Panc1 (cell line): ENCODE measurements at regions not wholly inside any gene's neighbourhood (a gene's known extent, or its start where the extent isn't known, plus 50 kb on each side); places are given as distances from the start of the nearest gene placed in this dataset.

Experiments used
- ATAC-seq: fragments of 200-7000 bp; cut with Tn5 transposase; 2 replicates; pipeline ENCODE4 v1.9.1; 2020; ENCODE audit warnings: mild to moderate bottlenecking, moderate library complexity
- BruUV-seq: library from RNA; stranded (reverse); fragments of 400-500 nt; replicated peaks from 2 replicates; lab custom pipeline; 2021; lab: Mats Ljungman, UMichigan
- CTCF ChIA-PET: fragments of 300-600 bp; sonication (Branson Sonifier 250); formaldehyde crosslinking; loops from one replicate; lab custom pipeline; 2022; ENCODE audit warnings: antibody characterized with exemption; lab: Charles Lee
- POLR2A ChIA-PET: fragments of 300-600 bp; sonication (Branson Sonifier 250); formaldehyde crosslinking; loops from one replicate; lab custom pipeline; 2022; ENCODE audit warnings: antibody characterized with exemption; lab: Charles Lee
- DNase-seq: peaks from one replicate; pipeline ENCODE4 v3.0.0-alpha.2; 2010; ENCODE audit warnings: low read depth, low spot score
- H3K27ac ChIP-seq: 2 replicates; pipeline ENCODE4 v1.5.1; 2011; ENCODE audit warnings: mild to moderate bottlenecking, low read length, inconsistent platforms
- H3K27me3 ChIP-seq: fragments of 200-500 bp; sonication (Bioruptor generic); 2 replicates; pipeline ENCODE4 v1.6.0; 2014; ENCODE audit warnings: low read length, inconsistent platforms; ENCODE audit not compliant: control insufficient read depth, insufficient read depth
- H3K36me3 ChIP-seq: fragments of 200-500 bp; sonication (Bioruptor generic); 2 replicates; pipeline ENCODE4 v1.5.1; 2014; ENCODE audit warnings: inconsistent platforms, mild to moderate bottlenecking, low read length, moderate library complexity; ENCODE audit not compliant: control insufficient read depth, insufficient read depth
- H3K4me1 ChIP-seq: 2 replicates; pipeline ENCODE4 v1.5.1; 2011; ENCODE audit warnings: inconsistent platforms, mild to moderate bottlenecking, low read length, moderate library complexity; ENCODE audit not compliant: control insufficient read depth, insufficient read depth
- H3K4me3 ChIP-seq, 2 experiments: 2 replicates each; pipeline ENCODE4 v1.5.1; 2011 to 2012; ENCODE audit warnings: low read depth in 2 of 2, low read length in 2 of 2, mild to moderate bottlenecking in 2 of 2, inconsistent platforms in 1 of 2, moderate library complexity in 1 of 2
- H3K9me3 ChIP-seq: fragments of 200-500 bp; sonication (Bioruptor generic); 2 replicates; pipeline ENCODE4 v1.5.1; 2014; ENCODE audit warnings: low read depth, mild to moderate bottlenecking, inconsistent platforms, low read length, moderate library complexity; ENCODE audit not compliant: control insufficient read depth, insufficient read depth
- POLR2AphosphoS5 ChIP-seq: IDR thresholded peaks from 2 replicates; pipeline ENCODE4 v1.6.1; 2012; ENCODE audit warnings: mild to moderate bottlenecking, low read depth, low read length, moderate library complexity
- SIN3A ChIP-seq: IDR thresholded peaks from 2 replicates; pipeline ENCODE4 v1.6.1; 2012; ENCODE audit warnings: low read depth, mild to moderate bottlenecking, low read length, moderate library complexity, borderline replicate concordance; ENCODE audit not compliant: insufficient read depth
- TCF7L2 ChIP-seq: IDR thresholded peaks from 2 replicates; pipeline ENCODE4 v1.6.1; 2011; ENCODE audit warnings: mild to moderate bottlenecking, low read depth, low read length, inconsistent platforms
- in situ Hi-C: cut with HindIII; loops from 2 replicates; pipeline ENCODE4 v1.10.0; 2016; ENCODE audit warnings: low sequenced_read_pairs, low pct_unique_long_range_greater_than_20kb
- intact Hi-C: fragments of 100-400 bp; cut with micrococcal nuclease; formaldehyde crosslinking; loops from one replicate; pipeline ENCODE4 v1.10.0; 2022; ENCODE audit not compliant: unreplicated experiment
- TF ChIP-seq, protein P1 (sequence below), 2 experiments: IDR thresholded peaks; 2 replicates each; pipeline ENCODE4 v1.6.1; 2011 to 2012; ENCODE audit warnings: low read depth in 2 of 2, control low read depth in 1 of 2, low read length in 1 of 2, mild to moderate bottlenecking in 1 of 2, moderate library complexity in 1 of 2; ENCODE audit not compliant: insufficient read depth in 1 of 2
- TF ChIP-seq, protein P2 (sequence below): fragments of 450-650 bp; IDR thresholded peaks from 2 replicates; pipeline ENCODE4 v1.5.1; 2017; ENCODE audit warnings: mild to moderate bottlenecking

DNA sequence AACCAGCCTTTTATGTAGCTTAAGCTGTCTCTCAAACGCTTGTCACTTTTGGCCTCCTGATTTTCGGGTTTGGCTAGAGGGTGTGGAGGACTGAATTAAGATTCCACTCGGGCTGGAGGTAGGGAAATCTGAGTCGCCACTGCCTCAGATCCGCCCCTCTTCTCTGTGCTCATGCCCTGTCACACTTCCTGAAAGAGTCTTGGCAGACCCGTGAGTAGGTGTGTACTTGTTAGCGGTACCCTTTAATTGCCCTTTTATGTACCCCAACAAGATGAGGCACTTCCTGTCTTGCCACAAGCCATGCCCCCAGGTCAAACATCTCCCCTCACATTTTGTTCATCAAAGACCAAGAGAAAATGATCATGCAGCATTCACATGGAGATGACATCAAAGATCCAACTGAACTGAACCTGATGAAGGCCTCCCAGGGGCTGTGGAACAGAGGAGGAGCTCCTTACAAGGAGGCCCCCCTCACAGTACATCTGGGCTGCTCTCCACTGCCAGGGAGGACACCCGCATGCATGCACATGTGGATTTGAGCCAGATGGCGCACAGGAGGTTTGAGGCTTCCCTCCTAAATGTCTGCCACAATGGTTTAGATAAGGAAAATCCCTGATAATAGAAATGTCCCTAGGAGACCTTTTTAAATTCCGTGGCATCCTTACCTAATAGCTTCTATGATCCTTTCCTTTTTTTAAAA lies 86.5 kb upstream of the CDKN3 start:
- DNase-seq (no peak), ATAC-seq (no peak)
- Histone ChIP-seq H3K9me3 (no peaks in the 10 kb centered on the region), H3K4me1 (no peaks in the 10 kb centered on the region), H3K27me3 (no peaks in the 10 kb centered on the region), H3K4me3 (no peak overlapping the region), H3K36me3 (no peaks in the 10 kb centered on the region), H3K27ac (no peak overlapping the region)
- ChIA-PET POLR2A (no interaction called here), CTCF (no interaction called here)
- no TSS peak for BruUV-seq
- in situ Hi-C loops: no loop called here
- TF ChIP-seq POLR2AphosphoS5: no peak
- TF ChIP-seq, protein P1, sequence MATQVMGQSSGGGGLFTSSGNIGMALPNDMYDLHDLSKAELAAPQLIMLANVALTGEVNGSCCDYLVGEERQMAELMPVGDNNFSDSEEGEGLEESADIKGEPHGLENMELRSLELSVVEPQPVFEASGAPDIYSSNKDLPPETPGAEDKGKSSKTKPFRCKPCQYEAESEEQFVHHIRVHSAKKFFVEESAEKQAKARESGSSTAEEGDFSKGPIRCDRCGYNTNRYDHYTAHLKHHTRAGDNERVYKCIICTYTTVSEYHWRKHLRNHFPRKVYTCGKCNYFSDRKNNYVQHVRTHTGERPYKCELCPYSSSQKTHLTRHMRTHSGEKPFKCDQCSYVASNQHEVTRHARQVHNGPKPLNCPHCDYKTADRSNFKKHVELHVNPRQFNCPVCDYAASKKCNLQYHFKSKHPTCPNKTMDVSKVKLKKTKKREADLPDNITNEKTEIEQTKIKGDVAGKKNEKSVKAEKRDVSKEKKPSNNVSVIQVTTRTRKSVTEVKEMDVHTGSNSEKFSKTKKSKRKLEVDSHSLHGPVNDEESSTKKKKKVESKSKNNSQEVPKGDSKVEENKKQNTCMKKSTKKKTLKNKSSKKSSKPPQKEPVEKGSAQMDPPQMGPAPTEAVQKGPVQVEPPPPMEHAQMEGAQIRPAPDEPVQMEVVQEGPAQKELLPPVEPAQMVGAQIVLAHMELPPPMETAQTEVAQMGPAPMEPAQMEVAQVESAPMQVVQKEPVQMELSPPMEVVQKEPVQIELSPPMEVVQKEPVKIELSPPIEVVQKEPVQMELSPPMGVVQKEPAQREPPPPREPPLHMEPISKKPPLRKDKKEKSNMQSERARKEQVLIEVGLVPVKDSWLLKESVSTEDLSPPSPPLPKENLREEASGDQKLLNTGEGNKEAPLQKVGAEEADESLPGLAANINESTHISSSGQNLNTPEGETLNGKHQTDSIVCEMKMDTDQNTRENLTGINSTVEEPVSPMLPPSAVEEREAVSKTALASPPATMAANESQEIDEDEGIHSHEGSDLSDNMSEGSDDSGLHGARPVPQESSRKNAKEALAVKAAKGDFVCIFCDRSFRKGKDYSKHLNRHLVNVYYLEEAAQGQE (IDR thresholded peaks at IDR 0.05; ENCODE audit: insufficient read depth in 1 of 2, low read depth in 2 of 2, low read length in 1 of 2): no peak
- no peak for TF ChIP-seq SIN3A
- intact Hi-C loops: no loop called here

DNA sequence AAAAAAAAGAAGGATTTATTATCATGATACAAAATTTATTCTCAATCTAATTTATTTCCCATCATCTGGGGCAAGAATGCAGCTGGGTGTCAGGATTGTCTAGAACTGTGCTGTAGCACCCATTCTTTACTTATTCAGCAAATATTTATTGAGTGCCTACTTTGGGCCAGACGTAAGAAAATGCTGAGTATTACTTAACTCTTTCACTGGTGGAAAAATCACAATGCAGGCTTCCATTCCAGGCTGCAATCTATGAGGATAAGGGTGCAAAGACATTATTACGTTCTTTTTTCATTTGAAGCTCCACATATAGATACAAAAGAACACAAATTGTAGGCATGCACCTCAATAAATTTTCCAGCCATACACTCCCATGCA lies 86.0 kb upstream of the CDKN3 start:
- DNase-seq (no peak), ATAC-seq (no peak)
- Histone ChIP-seq H3K4me1 (no peaks in the 10 kb centered on the region), H3K27ac (no peak overlapping the region), H3K36me3 (no peaks in the 10 kb centered on the region), H3K27me3 (no peaks in the 10 kb centered on the region), H3K9me3 (no peaks in the 10 kb centered on the region), H3K4me3 (no peak overlapping the region)
- intact Hi-C loops (no loop called here), in situ Hi-C loops (no loop called here)
- TF ChIP-seq TCF7L2: no peak
- TF ChIP-seq, protein P2, sequence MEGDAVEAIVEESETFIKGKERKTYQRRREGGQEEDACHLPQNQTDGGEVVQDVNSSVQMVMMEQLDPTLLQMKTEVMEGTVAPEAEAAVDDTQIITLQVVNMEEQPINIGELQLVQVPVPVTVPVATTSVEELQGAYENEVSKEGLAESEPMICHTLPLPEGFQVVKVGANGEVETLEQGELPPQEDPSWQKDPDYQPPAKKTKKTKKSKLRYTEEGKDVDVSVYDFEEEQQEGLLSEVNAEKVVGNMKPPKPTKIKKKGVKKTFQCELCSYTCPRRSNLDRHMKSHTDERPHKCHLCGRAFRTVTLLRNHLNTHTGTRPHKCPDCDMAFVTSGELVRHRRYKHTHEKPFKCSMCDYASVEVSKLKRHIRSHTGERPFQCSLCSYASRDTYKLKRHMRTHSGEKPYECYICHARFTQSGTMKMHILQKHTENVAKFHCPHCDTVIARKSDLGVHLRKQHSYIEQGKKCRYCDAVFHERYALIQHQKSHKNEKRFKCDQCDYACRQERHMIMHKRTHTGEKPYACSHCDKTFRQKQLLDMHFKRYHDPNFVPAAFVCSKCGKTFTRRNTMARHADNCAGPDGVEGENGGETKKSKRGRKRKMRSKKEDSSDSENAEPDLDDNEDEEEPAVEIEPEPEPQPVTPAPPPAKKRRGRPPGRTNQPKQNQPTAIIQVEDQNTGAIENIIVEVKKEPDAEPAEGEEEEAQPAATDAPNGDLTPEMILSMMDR: no peak
- TF ChIP-seq SIN3A: no peak
- TF ChIP-seq POLR2AphosphoS5: no peak
- TF ChIP-seq, protein P1 (IDR thresholded peaks at IDR 0.05; ENCODE audit: insufficient read depth in 1 of 2, low read depth in 2 of 2, low read length in 1 of 2): no peak
- CTCF ChIA-PET: no interaction called here
- no TSS peak for BruUV-seq
- POLR2A ChIA-PET: no interaction called here
